ENCODE measurements at regions not wholly inside any gene's neighbourhood (a gene's known extent, or its start where the extent isn't known, plus 50 kb on each side); places are given as distances from the start of the nearest gene placed in this dataset.

DNA sequence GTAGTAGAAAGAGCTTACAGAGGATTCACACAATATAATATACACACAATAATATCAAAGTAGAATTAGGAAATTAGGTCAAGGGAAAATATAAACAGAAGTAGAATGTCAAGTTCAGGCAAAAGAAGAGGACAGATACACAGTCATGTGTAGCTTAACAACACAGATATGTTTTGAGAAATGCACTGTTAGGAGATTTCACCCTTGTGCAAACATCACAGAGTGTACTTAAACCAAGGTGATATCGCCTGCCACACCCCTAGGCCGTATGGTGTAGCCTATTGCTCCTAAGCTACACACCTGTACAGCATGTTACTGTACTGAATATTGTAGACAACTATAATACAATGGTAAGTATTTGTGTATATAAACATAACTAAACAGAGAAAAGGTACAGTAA is 110.0 kb upstream of the EDNRA start:
- TF ChIP-seq, protein P1, sequence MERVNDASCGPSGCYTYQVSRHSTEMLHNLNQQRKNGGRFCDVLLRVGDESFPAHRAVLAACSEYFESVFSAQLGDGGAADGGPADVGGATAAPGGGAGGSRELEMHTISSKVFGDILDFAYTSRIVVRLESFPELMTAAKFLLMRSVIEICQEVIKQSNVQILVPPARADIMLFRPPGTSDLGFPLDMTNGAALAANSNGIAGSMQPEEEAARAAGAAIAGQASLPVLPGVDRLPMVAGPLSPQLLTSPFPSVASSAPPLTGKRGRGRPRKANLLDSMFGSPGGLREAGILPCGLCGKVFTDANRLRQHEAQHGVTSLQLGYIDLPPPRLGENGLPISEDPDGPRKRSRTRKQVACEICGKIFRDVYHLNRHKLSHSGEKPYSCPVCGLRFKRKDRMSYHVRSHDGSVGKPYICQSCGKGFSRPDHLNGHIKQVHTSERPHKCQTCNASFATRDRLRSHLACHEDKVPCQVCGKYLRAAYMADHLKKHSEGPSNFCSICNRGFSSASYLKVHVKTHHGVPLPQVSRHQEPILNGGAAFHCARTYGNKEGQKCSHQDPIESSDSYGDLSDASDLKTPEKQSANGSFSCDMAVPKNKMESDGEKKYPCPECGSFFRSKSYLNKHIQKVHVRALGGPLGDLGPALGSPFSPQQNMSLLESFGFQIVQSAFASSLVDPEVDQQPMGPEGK (CRISPR knock-in tag; IDR thresholded peaks at IDR 0.05; ENCODE audit: borderline replicate concordance) = no peak
- no peak for TF ChIP-seq ZNF8 (CRISPR knock-in tag; IDR thresholded peaks at IDR 0.05)
